CD4-positive, alpha-beta T cell treated with Interleukin-6 for 4 hours (primary cell): ENCODE measurements at regions not wholly inside any gene's neighbourhood (a gene's known extent, or its start where the extent isn't known, plus 50 kb on each side); places are given as distances from the start of the nearest gene placed in this dataset.

Experiments used
- DNase-seq: peaks from one replicate; pipeline ENCODE4 v3.0.0-alpha.2; 2020; ENCODE audit warnings: mixed read lengths

DNA sequence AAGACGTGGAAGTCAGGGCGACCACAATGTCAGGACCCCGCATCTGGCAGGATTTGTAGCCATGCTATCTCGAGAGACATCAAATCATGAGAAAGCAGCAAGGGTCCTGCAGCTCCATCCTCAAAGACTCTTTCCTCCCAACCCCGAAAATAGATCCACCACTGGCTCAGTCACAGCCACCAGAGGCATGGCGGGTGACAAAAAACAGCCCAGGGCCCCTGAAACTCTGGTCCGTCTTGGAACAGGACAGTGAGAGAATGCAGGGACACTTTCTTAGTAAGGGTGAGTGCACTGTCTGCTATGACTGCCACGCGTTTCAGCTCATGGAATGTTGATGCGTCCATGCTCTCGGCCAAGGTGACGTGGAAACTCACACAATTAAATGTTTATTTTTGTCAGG, 220.9 kb downstream of the IRX2 start:
- DNase-seq: no peak

DNA sequence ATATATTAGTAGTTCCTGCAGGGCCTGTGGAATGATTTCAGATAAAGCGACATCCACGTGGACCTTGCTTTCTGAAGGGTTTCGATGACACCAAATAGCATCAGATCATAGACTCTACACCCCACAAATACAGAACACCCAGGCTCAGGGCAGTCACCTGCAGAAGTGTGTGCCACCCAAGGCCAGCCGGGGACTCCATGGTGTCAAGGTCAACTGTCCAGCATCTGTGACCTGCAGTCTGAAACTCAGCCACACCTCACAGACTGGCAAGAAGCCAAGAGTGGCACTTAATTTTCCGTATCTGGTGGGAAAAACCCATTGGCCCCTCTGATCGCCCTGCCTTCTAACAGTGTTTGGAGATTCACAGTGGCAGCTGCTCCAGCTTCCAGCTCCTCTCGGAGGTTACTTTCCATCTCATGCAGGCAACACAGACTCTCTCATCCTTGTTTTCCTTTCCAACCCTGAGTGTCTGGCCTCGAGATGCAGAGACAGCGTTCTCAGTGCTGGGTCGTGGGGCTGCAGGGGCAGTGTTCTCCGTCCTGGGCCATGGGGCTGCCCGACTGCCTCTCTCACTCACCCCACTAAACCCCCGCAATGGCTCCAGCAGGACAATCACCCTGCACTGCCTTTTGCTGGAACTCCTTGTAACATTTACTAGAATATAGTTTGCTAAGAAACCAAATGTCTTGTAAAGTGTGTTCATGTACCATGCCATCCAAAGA, 221.9 kb downstream of the IRX2 start:
- DNase-seq: no peak

DNA sequence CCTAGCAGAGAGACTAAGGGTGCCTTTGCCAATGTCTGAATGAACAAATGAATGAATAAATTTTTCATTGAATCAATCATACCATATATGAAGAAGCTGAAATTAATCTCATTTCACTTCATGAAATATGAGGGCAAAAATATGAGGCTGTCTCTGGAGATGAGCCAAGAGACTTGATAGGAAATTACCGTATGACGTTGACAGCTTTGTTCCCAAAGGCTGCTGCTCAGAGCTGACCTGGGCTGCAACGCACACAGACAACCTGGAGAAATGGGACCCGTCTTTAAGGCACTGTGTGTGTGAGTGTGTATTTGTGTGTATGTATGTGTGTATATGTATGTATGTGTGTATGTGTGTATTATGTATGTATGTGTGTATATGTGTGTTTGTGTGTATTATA, 226.1 kb downstream of the IRX2 start:
- no peak for DNase-seq

DNA sequence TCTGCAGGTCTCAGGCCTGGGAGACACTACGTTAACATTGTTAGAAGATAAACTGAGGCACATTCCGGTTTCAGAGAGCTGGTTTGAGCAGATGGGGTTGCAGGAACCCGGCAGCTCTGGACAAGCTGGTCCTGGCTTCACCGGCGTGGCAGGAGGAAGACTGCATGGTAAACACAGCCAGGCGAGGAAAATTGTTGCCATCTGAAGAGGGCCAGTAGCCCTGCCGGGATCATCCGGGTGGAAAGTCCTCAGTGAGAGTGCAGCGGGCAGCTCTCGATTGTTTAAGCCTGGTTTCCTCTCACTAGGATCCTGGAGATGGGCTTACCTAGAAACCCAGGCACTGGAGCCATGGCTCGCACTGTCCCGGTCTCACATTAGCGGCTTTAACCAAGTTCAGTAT, 226.9 kb downstream of the IRX2 start:
- DNase-seq: no peak

GRCh38 chr5:2523180-2523579, 228.3 kb downstream of the IRX2 start:
- DNase-seq: no peak

- no peak for DNase-seq
Observed at GRCh38 chr5:2522372-2522771, 229.1 kb downstream of the IRX2 start.

- no peak for DNase-seq
Observed at GRCh38 chr5:2519153-2519552, 232.3 kb downstream of the IRX2 start.

GRCh38 chr5:2517451-2517850, 234.0 kb downstream of the IRX2 start:
- no peak for DNase-seq

DNA sequence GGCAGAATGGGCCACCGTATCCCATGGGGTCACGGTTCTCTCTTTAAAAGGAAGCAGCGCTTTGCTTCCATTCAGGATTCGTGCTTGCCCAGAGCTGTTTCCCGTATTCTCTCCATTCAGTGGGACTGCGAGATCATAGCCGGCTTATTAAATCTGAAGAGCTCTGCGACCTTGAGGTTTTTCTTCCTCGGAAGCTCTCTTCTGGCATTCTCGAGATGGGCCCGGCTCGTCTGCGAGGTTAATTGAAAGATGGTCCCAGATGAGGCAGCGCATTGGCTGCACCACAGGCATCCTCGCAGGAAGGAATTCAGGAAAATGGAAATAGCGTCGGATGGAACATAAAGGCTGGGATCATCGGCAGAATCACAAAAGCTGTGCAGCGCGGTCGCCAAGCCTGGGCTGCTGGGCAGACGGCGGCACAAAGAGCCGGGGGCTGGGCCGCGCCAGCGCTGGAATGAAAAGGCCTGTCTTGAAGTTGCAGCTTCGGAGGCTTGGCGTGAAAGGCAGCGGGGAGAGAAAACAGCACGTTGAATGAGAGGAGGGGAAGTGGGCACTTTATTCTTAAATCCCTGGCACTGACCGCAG, 236.2 kb downstream of the IRX2 start:
- DNase-seq: no peak

- DNase-seq: no peak
Observed at GRCh38 chr5:2514484-2514883, 237.0 kb downstream of the IRX2 start.

- no peak for DNase-seq
Observed at GRCh38 chr5:2511706-2512105, 239.8 kb downstream of the IRX2 start.

GRCh38 chr5:2511126-2511525, 240.4 kb downstream of the IRX2 start:
- no peak for DNase-seq

DNA sequence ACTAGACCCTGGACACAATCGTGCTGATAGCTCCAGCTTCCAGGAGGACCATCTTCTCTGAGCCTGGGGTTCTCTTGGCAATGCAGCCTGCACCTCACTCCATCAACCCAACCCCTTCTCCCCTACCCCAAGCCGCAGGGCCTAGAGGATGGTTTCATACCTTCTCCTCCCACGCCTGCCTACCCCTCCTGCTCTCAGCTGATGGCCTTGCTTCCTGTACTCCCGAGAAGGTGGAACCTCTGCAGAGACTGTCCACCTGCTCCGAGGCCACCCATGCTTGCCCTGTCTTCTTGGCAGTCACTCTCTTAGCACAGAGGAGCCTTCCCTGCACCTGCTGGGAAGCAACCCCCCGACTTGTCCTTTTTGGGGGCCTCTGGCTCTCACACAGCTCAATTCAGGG, 241.9 kb downstream of the IRX2 start:
- DNase-seq: no peak

DNA sequence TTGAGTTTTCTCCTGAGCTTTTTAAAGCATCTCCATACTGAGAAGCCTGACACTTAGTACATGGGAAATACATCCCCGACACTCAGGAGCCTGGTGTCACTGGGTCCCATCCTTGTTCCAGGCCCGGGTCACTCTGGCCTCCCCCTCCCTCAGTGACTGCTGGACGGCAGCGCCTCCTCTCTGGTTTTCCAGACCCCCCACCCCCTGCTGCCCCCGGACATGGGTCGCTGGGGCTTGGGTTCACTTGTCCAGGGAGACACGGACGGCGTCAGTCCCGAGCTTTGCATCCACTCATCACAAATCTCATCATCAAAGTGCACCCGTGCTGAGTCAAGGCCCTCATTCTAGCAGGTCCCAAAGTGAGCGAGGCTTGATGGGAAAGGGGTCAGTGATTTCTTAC, 243.0 kb downstream of the IRX2 start:
- no peak for DNase-seq

- DNase-seq: no peak
Observed at GRCh38 chr5:2507611-2508010, 243.9 kb downstream of the IRX2 start.

DNA sequence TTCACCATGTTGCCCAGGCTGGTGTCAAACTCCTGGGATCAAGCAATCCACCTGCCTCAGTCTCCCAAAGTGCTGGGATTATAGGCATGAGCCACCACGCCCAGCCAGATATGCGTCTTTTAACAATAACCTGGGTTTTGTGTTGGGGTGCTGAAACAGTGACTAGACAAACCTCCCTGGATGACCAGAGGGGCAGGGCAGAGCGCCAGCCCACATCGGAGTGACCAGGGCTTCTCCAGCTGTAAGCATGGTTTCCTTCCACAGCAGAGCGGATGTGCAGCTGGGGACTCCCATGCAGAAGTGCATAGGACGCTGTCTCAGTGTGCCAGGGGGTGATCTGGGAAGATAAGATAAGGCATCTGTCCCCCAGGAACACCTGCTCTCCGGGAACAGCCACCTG, 244.9 kb downstream of the IRX2 start:
- DNase-seq: no peak

- DNase-seq: no peak
Observed at GRCh38 chr5:2505217-2505616, 246.3 kb downstream of the IRX2 start.

DNA sequence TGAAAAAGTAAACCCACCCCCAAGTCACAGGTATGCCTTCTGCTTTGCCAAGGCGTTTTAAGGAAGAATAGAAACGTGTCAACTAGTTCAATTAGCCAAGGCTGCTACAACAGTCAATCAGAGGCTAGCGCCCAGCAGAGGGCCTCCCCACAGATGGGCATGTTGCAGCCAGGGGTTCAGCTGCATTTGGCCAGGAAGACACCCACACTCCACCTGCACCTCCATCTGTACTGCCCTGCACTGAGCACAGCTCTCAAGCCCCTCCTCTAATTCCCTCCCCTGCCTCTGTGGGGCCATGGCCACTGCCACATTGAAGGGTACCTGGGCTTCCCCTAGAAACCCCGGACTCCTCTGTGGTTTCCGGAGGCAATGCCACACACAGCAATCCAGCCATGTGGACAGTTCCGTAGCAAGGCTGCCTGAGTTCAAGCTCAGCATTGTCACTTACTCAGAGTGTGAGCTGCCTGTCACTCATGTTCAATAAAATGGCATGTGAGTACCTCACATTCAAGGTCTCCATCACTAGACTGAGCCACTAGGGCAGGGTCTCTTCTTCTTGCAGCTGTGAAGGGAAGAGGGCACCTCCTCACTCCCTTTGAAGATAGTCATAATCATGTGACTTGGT, 248.4 kb downstream of the IRX2 start:
- no peak for DNase-seq

DNA sequence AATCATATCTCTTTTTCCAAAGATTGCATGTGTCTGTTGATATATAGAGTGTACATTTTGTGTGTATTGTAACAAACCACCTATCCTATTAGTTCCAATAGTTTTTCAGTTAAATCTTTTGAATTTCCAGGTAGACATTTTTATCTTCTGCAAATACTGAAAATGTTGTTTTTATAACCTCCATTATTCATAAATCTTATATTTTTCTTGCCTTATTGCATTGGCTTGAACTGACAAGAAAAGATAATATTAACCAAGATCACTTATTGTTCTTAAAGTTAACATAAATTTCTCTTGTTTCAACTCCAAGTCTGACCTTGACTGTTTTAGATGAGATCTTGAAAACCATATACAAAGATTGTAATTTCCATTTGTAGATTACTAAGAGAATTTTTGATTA, 251.6 kb downstream of the IRX2 start:
- DNase-seq: no peak

- no peak for DNase-seq
Observed at GRCh38 chr5:2496891-2497290, 254.6 kb downstream of the IRX2 start.

DNA sequence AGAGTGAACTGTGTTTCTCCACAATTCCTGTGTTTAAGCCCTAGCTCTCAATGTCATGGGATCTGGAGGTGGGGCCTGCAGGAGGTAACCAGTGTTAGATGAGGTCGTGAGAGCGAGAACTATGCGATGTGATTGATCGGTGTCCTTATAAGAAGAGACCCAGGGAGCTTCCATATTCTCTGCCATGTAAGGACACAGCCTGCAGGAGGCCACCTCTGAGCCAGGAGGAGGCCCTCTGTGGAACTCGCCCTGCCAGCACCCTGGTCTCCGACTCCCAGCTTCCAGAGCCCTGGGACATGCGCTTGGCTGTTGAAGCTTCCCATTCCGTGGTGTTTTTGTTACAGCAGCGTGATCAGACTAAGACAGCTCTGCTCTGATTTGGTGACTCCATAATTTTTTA, 255.4 kb downstream of the IRX2 start:
- no peak for DNase-seq

- no peak for DNase-seq
Observed at GRCh38 chr5:2493356-2493755, 258.1 kb downstream of the IRX2 start.

- DNase-seq: no peak
Observed at GRCh38 chr5:2492476-2492875, 259.0 kb downstream of the IRX2 start.

DNA sequence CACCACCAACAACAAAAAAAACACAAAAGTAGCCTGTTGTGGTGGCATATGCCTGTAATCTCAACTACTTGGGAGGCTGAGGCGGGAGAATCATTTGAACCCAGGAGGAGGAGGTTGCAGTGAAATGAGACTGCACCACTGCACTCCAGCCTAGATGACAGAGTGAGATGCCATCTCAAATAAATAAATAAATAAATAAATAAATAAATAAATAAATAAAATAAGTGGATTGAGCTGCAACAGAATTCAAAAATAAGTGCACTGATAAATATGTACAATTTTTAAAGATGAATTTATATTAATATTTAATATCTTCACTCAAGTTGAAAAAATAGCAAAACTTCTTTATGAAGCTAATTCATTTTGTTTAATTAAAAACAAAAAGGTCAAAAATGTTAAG, 259.6 kb downstream of the IRX2 start:
- DNase-seq: no peak

GRCh38 chr5:2489306-2489705, 262.2 kb downstream of the IRX2 start:
- DNase-seq: no peak
